Transverse colon (tissue), 4 donors: ENCODE measurements at regions not wholly inside any gene's neighbourhood (a gene's known extent, or its start where the extent isn't known, plus 50 kb on each side); places are given as distances from the start of the nearest gene placed in this dataset.

Experiments used
- DNase-seq: peaks from one replicate; pipeline ENCODE4 v3.0.0-alpha.2; 2019
- H3K27ac ChIP-seq, 4 donors: fragments of 200-600 bp; sonication (generic); 2 replicates each; pipeline ENCODE4 v1.5.1; 2016 to 2018; ENCODE audit warnings: inconsistent platforms in 4 of 4
- H3K27me3 ChIP-seq: fragments of 200-600 bp; sonication (generic); 2 replicates; pipeline ENCODE4 v1.5.1; 2017; ENCODE audit warnings: inconsistent platforms
- H3K36me3 ChIP-seq, 4 donors: fragments of 200-600 bp; sonication (generic); 2 replicates each; pipeline ENCODE4 v1.5.1; 2017 to 2019; ENCODE audit warnings: inconsistent platforms in 4 of 4
- H3K4me1 ChIP-seq, 4 donors: fragments of 200-600 bp; sonication (generic); 2 replicates each; pipeline ENCODE4 v1.5.1; 2017 to 2020; ENCODE audit warnings: inconsistent platforms in 4 of 4
- H3K4me3 ChIP-seq, 4 donors: fragments of 200-600 bp; sonication (generic); 1 replicate in 1 of 4; 2 replicates in 3 of 4; pipeline versions ENCODE4 v1.5.1 to v1.6.1; 2017 to 2019; ENCODE audit warnings: inconsistent platforms in 4 of 4
- H3K9me3 ChIP-seq, 2 donors: fragments of 200-600 bp; sonication (generic); 2 replicates each; pipeline ENCODE4 v1.5.1; 2017 to 2019; ENCODE audit warnings: inconsistent platforms in 2 of 2
- EP300 ChIP-seq: sonication (generic); formaldehyde crosslinking; IDR thresholded peaks from one replicate; pipeline ENCODE4 v1.6.1; 2017; ENCODE audit warnings: antibody characterized with exemption, low read depth
- POLR2A ChIP-seq: fragments of 450-650 bp; IDR thresholded peaks from one replicate; pipeline ENCODE4 v1.6.1; 2016; ENCODE audit warnings: antibody characterized with exemption, mild to moderate bottlenecking, moderate library complexity
- POLR2AphosphoS5 ChIP-seq, 3 donors: sonication (generic); formaldehyde crosslinking; IDR thresholded peaks; one replicate each; pipeline ENCODE4 v1.6.1; 2016; ENCODE audit warnings: antibody characterized with exemption in 3 of 3
- WGBS, 2 donors: methylation state at CpG; one replicate each; pipeline ENCODE4 v1.1.5; 2018; ENCODE audit warnings: low coverage in 1 of 2; 5-methylcytosine and 5-hydroxymethylcytosine counted together
- in situ Hi-C, 4 donors: fragments of 200-750 bp; cut with MboI; loops; one replicate each; pipeline versions ENCODE4 v1.15.0 to v1.15.1; 2017; ENCODE audit warnings: low sequenced_read_pairs in 3 of 4, low pct_ligation_motif_present in 1 of 4, low pct_unique_long_range_greater_than_20kb in 1 of 4
- intact Hi-C: fragments of 100-400 bp; cut with DNase I; formaldehyde crosslinking; loops from one replicate; pipeline ENCODE4 v1.15.1; 2023; ENCODE audit warnings: low total_unique reads
- TF ChIP-seq, protein P1 (sequence below), 5 experiments: fragments of 200-600 bp in 3 of 5; fragments of 450-650 bp in 2 of 5; sonication (generic) in 3 of 5; IDR thresholded peaks; 1 replicate in 2 of 5; 2 replicates in 3 of 5; pipeline ENCODE4 v1.5.1; 2016 to 2017; ENCODE audit warnings: antibody characterized with exemption in 5 of 5, inconsistent platforms in 3 of 5, mild to moderate bottlenecking in 2 of 5, moderate library complexity in 1 of 5

- in situ Hi-C loops (no loop called here), intact Hi-C loops (no loop called here)
- 85 to 89% methylated on average over 1 of the region's 1 CpG for WGBS, 2 donors
Measured at GRCh38 chr21:16584756-16585155, 855.0 kb downstream of the USP25 start.

DNA sequence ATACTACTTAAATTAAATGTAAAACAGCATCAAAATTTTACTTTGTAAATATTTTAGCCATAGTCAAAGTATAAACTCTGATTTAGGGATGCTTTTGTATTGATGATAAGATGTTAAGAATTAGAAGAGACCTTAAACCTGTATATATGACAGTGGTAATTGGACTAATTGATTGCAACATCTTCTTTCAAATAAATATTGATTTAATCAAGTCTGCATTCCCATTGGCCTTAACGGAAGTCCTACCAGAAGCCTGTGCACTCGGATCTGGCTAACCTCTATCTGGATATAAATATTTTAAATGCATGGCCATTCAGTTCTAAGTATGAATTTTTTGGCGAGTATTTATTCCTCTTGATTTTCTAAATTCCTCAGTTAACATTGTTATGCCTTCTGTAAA, 856.1 kb downstream of the USP25 start:
- DNase-seq = no peak
- Histone ChIP-seq H3K27me3 (no peaks in the 10 kb centered on the region), H3K36me3 (no peaks in the 10 kb centered on the region), H3K27ac (peak overlapping the region in 1 of 4 donors; percentile 37), H3K4me3 (no peak overlapping the region), H3K4me1 (peaks cover 0 to 19% (median 8%) of the 10 kb centered on the region in 4 donors), H3K9me3 (no peaks in the 10 kb centered on the region)
- 77 to 87% methylated on average over 3 of the region's 3 CpGs for WGBS, 2 donors
- no peak for TF ChIP-seq EP300
- no peak for TF ChIP-seq POLR2AphosphoS5 (IDR thresholded peaks at IDR 0.05)
- TF ChIP-seq, protein P1, sequence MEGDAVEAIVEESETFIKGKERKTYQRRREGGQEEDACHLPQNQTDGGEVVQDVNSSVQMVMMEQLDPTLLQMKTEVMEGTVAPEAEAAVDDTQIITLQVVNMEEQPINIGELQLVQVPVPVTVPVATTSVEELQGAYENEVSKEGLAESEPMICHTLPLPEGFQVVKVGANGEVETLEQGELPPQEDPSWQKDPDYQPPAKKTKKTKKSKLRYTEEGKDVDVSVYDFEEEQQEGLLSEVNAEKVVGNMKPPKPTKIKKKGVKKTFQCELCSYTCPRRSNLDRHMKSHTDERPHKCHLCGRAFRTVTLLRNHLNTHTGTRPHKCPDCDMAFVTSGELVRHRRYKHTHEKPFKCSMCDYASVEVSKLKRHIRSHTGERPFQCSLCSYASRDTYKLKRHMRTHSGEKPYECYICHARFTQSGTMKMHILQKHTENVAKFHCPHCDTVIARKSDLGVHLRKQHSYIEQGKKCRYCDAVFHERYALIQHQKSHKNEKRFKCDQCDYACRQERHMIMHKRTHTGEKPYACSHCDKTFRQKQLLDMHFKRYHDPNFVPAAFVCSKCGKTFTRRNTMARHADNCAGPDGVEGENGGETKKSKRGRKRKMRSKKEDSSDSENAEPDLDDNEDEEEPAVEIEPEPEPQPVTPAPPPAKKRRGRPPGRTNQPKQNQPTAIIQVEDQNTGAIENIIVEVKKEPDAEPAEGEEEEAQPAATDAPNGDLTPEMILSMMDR (IDR thresholded peaks at IDR 0.05) = no peak
- TF ChIP-seq POLR2A = no peak
- in situ Hi-C loops (no loop called here), intact Hi-C loops (no loop called here)

More at GRCh38 chr21:16584756-16585155, 855.0 kb downstream of the USP25 start:
- DNase-seq = no peak
- Histone ChIP-seq H3K4me3 (no peak overlapping the region), H3K4me1 (peaks cover 0 to 25% (median 8%) of the 10 kb centered on the region in 4 donors), H3K27ac (no peak overlapping the region), H3K27me3 (no peaks in the 10 kb centered on the region), H3K36me3 (no peaks in the 10 kb centered on the region), H3K9me3 (no peaks in the 10 kb centered on the region)
- TF ChIP-seq, protein P1 (IDR thresholded peaks at IDR 0.05) = no peak
- TF ChIP-seq POLR2AphosphoS5 (IDR thresholded peaks at IDR 0.05) (no peak), EP300 (no peak), POLR2A (no peak)

GRCh38 chr21:16587141-16587581, 857.4 kb downstream of the USP25 start:
- H3K36me3 ChIP-seq = no peaks in the 10 kb centered on the region
- TF ChIP-seq, protein P1 (IDR thresholded peaks at IDR 0.05) = no peak
- no peak for TF ChIP-seq POLR2AphosphoS5 (IDR thresholded peaks at IDR 0.05)
- TF ChIP-seq EP300 = no peak
- no peak for TF ChIP-seq POLR2A
- in situ Hi-C loops = no loop called here
- peak; percentile 60 for DNase-seq
- no peaks in the 10 kb centered on the region for H3K9me3 ChIP-seq
- intact Hi-C loops = no loop called here
- H3K27me3 ChIP-seq = no peaks in the 10 kb centered on the region
- H3K27ac ChIP-seq = peak overlapping the region; percentile 37 to 54 (median 44)
- peaks cover 0 to 19% (median 8%) of the 10 kb centered on the region in 4 donors for H3K4me1 ChIP-seq
- H3K4me3 ChIP-seq = peak overlapping the region in 3 of 4 donors; percentile 2 to 15 (median 8)
- 32 to 62% methylated on average over 5 to 6 of the region's 6 CpGs for WGBS, 2 donors

GRCh38 chr21:16587681-16588375, 858.0 kb downstream of the USP25 start:
- WGBS, 2 donors = 26 to 29% methylated on average over 5 to 7 of the region's 7 CpGs

More at GRCh38 chr21:16587681-16588375, 858.0 kb downstream of the USP25 start:
- no peak for DNase-seq
- Histone ChIP-seq H3K27ac (peak overlapping the region; percentile 33 to 54 (median 44)), H3K27me3 (no peaks in the 10 kb centered on the region), H3K4me1 (peaks cover 0 to 19% (median 8%) of the 10 kb centered on the region in 4 donors), H3K36me3 (no peaks in the 10 kb centered on the region), H3K4me3 (peak overlapping the region; percentile 4 to 42 (median 9)), H3K9me3 (no peaks in the 10 kb centered on the region)
- TF ChIP-seq POLR2AphosphoS5 (IDR thresholded peaks at IDR 0.05) (no peak), POLR2A (no peak)
- TF ChIP-seq, protein P1 (IDR thresholded peaks at IDR 0.05) = no peak
- intact Hi-C loops = no loop called here
- in situ Hi-C loops = no loop called here
